ENCODE measurements at regions not wholly inside any gene's neighbourhood (a gene's known extent, or its start where the extent isn't known, plus 50 kb on each side); places are given as distances from the start of the nearest gene placed in this dataset.
A peak's percentile ranks its signal among the peaks of the same experiment; 100 is the strongest.
"Not testable (repeated sequence)": the region's sequence is repeated elsewhere in the genome, so short reads cannot be mapped to it uniquely, and the experiment has no call there.

- peaks cover 0 to 3% (median 0%) of the 10 kb centered on the region in 4 donors for H3K4me1 Mint-ChIP-seq
- peak overlapping the region in 1 of 10 donors; percentile 40 for H3K27ac Mint-ChIP-seq
- peaks cover 8 to 61% (median 23%) of the 10 kb centered on the region in 5 donors for H3K27me3 Mint-ChIP-seq
- no peaks in the 10 kb centered on the region for H3K9me3 Mint-ChIP-seq
- POLR2A ChIA-PET, result no interaction called here
- no peaks in the 10 kb centered on the region for H3K36me3 Mint-ChIP-seq
- no peak overlapping the region for H3K4me3 Mint-ChIP-seq
- ATAC-seq (no peak), DNase-seq (no peak)
These were observed 102.6 kb upstream of the ALDH3B2 start for GRCh38 chr11:67776852-67777520.

- not testable (repeated sequence) for ATAC-seq, H3K27ac Mint-ChIP-seq
These were observed 99.8 kb upstream of the ALDH3B2 start for GRCh38 chr11:67774175-67774574.

GRCh38 chr11:67768001-67768730, 93.7 kb upstream of the ALDH3B2 start:
- H3K9me3 Mint-ChIP-seq, DNase-seq, H3K4me3 Mint-ChIP-seq, ATAC-seq, H3K4me1 Mint-ChIP-seq, H3K36me3 Mint-ChIP-seq, H3K27ac Mint-ChIP-seq, H3K27me3 Mint-ChIP-seq, POLR2A ChIA-PET: not testable (repeated sequence)

More at GRCh38 chr11:67774175-67774574, 99.8 kb upstream of the ALDH3B2 start:
- peaks cover 5 to 47% (median 20%) of the 10 kb centered on the region in 5 donors for H3K27me3 Mint-ChIP-seq
- H3K4me3 Mint-ChIP-seq, DNase-seq, H3K4me1 Mint-ChIP-seq, H3K36me3 Mint-ChIP-seq, POLR2A ChIA-PET, H3K9me3 Mint-ChIP-seq: not testable (repeated sequence)

GRCh38 chr11:67761211-67761610, 86.8 kb upstream of the ALDH3B2 start:
- ATAC-seq, H3K4me1 Mint-ChIP-seq: not testable (repeated sequence)

GRCh38 chr11:67759321-67759720, 84.9 kb upstream of the ALDH3B2 start:
- peaks cover 0 to 23% (median 0%) of the 10 kb centered on the region in 5 donors for H3K27me3 Mint-ChIP-seq
- POLR2A ChIA-PET, ATAC-seq, H3K27ac Mint-ChIP-seq, H3K4me3 Mint-ChIP-seq, H3K4me1 Mint-ChIP-seq, H3K36me3 Mint-ChIP-seq, H3K9me3 Mint-ChIP-seq, DNase-seq: not testable (repeated sequence)

More at GRCh38 chr11:67761211-67761610, 86.8 kb upstream of the ALDH3B2 start:
- H3K4me3 Mint-ChIP-seq, POLR2A ChIA-PET, H3K36me3 Mint-ChIP-seq, H3K9me3 Mint-ChIP-seq, DNase-seq, H3K27ac Mint-ChIP-seq: not testable (repeated sequence)
- H3K27me3 Mint-ChIP-seq, result peaks cover 0 to 23% (median 7%) of the 10 kb centered on the region in 5 donors

- H3K9me3 Mint-ChIP-seq, H3K4me1 Mint-ChIP-seq, H3K36me3 Mint-ChIP-seq, POLR2A ChIA-PET, DNase-seq, H3K27ac Mint-ChIP-seq, ATAC-seq, H3K4me3 Mint-ChIP-seq: not testable (repeated sequence)
- peaks cover 0 to 23% (median 0%) of the 10 kb centered on the region in 5 donors for H3K27me3 Mint-ChIP-seq
These were observed 84.0 kb upstream of the ALDH3B2 start for GRCh38 chr11:67758467-67758866.

- H3K27ac Mint-ChIP-seq, H3K36me3 Mint-ChIP-seq, ATAC-seq, H3K4me3 Mint-ChIP-seq, DNase-seq, H3K4me1 Mint-ChIP-seq, H3K9me3 Mint-ChIP-seq, POLR2A ChIA-PET: not testable (repeated sequence)
- H3K27me3 Mint-ChIP-seq, result peaks cover 0 to 23% (median 0%) of the 10 kb centered on the region in 5 donors
These were observed 83.6 kb upstream of the ALDH3B2 start for GRCh38 chr11:67758009-67758408.

GRCh38 chr11:67753820-67754219, 79.4 kb upstream of the ALDH3B2 start:
- DNase-seq, H3K4me1 Mint-ChIP-seq, H3K9me3 Mint-ChIP-seq, POLR2A ChIA-PET, H3K4me3 Mint-ChIP-seq, ATAC-seq, H3K36me3 Mint-ChIP-seq, H3K27ac Mint-ChIP-seq: not testable (repeated sequence)
- peaks cover 0 to 12% (median 4%) of the 10 kb centered on the region in 5 donors for H3K27me3 Mint-ChIP-seq

GRCh38 chr11:67745181-67745726, 70.8 kb upstream of the ALDH3B2 start:
- H3K36me3 Mint-ChIP-seq, result no peaks in the 10 kb centered on the region
- H3K4me1 Mint-ChIP-seq, result peaks cover 0 to 5% (median 0%) of the 10 kb centered on the region in 4 donors
- ATAC-seq (no peak), DNase-seq (no peak)
- H3K9me3 Mint-ChIP-seq, result no peaks in the 10 kb centered on the region
- no peak overlapping the region for H3K27ac Mint-ChIP-seq
- POLR2A ChIA-PET, result no interaction called here
- no peak overlapping the region for H3K4me3 Mint-ChIP-seq
- H3K27me3 Mint-ChIP-seq, result peaks cover 0 to 7% (median 5%) of the 10 kb centered on the region in 5 donors

- H3K4me1 Mint-ChIP-seq, DNase-seq, H3K4me3 Mint-ChIP-seq, H3K27ac Mint-ChIP-seq, H3K27me3 Mint-ChIP-seq, ATAC-seq, POLR2A ChIA-PET, H3K36me3 Mint-ChIP-seq, H3K9me3 Mint-ChIP-seq: not testable (repeated sequence)
These were observed 69.8 kb upstream of the ALDH3B2 start for GRCh38 chr11:67744231-67744630.

- DNase-seq, H3K27ac Mint-ChIP-seq, ATAC-seq, H3K4me3 Mint-ChIP-seq, H3K4me1 Mint-ChIP-seq, H3K36me3 Mint-ChIP-seq, H3K9me3 Mint-ChIP-seq, POLR2A ChIA-PET: not testable (repeated sequence)
- H3K27me3 Mint-ChIP-seq, result peaks cover 1 to 36% (median 10%) of the 10 kb centered on the region in 5 donors
These were observed 63.8 kb upstream of the ALDH3B2 start for GRCh38 chr11:67738231-67738630.

GRCh38 chr11:67737562-67738080, 63.2 kb upstream of the ALDH3B2 start:
- H3K4me3 Mint-ChIP-seq, ATAC-seq, H3K36me3 Mint-ChIP-seq, H3K9me3 Mint-ChIP-seq, POLR2A ChIA-PET, DNase-seq, H3K4me1 Mint-ChIP-seq: not testable (repeated sequence)
- H3K27me3 Mint-ChIP-seq, result peaks cover 1 to 36% (median 10%) of the 10 kb centered on the region in 5 donors
- H3K27ac Mint-ChIP-seq, result peak overlapping the region in 1 of 10 donors; percentile 14
